ENCODE measurements at regions not wholly inside any gene's neighbourhood (a gene's known extent, or its start where the extent isn't known, plus 50 kb on each side); places are given as distances from the start of the nearest gene placed in this dataset.

DNA sequence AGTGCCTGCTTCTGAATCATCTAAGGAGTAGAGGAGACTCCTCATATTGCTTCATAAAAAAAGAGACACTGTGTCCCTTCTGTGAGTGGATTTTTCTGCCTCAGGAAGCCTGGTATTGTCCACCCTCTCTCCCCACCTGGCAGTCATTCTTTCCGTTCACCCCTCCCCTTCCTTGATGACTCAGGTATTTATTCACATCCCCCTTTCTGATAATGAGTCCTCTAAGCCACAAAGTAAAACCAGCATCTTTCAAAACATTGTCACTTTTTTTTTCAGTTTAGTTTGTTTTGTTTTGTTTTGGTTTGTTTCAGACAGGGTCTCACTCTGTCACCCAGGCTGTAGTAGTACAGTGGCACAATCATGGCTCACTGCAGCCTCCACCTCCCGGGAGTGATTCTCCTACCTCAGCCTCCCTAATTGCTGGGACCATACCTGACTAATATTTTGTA is 65.2 kb upstream of the UBE2E1 start:
- no peak for DNase-seq (ENCODE audit: low spot score)
- ATAC-seq = no peak

DNA sequence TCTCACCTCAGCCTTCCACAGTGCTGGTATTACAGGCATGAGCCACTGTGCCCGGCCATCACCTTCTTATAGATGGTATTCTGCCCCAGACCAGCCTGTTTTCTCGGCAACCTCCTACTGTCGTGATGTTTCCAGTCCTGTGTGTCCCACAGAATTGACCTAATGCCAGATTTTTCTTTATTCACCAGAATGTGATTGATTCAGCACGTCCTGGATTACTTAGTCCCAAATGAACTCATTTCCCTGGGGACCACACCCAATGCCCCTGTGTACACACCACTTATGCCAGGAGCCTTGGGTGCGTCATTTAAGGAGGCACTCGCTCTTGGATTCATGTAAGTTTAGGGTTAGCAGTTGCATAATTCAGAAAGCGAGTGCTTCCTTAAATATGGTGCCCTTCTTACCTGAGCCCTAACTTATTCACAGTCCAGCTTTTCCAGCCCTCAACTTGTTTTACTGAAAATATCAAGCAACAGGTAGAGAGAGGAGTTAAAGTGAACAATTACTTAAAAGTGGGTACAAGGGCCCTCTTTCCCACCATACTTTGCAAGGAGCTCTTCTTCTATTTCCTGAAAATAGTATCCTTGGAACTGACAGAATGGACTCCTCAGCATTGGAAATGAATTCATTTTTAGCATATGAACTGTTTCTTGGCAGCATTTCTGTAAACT is 64.6 kb upstream of the UBE2E1 start:
- DNase-seq (ENCODE audit: low spot score) = no peak
- ATAC-seq = no peak

DNA sequence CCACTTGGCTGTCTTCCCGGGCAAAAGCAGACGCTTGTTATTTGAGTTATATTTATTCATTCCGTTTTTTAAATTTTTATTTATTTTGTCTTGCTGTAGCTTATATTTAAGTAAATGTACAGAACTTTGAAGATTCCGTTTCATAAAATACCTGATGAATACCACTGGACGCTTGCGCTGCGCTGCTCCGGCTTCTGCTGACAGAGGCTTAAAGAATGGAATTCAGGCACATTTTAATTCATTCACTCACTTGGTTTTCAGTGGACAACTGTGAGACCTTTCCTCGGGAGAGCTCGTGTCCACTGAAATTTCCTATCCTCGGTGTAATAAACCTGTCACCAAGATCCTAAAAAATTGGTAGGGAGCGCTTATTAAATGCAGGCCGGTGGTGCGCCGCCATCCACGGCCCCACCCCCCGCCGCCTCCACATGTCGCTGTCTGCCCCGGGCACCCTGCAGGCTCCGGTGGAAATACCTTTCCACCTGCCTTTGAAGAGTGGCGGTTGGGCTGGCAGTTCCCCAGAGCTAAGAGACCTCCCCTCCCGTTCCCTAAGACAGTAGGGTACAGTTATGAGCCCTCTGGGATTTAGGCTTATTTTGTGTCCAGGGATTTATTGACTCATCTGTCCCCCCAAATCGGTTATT is 62.5 kb upstream of the UBE2E1 start:
- DNase-seq (ENCODE audit: low spot score) (no peak), ATAC-seq (no peak)

- ATAC-seq = no peak
Measured at GRCh38 chr3:23746441-23746840, 59.3 kb upstream of the UBE2E1 start.

GRCh38 chr3:23747841-23748240 is 57.9 kb upstream of the UBE2E1 start:
- DNase-seq (ENCODE audit: low spot score) (no peak), ATAC-seq (no peak)

More at GRCh38 chr3:23746441-23746840, 59.3 kb upstream of the UBE2E1 start:
- no peak for DNase-seq (ENCODE audit: low spot score)

DNA sequence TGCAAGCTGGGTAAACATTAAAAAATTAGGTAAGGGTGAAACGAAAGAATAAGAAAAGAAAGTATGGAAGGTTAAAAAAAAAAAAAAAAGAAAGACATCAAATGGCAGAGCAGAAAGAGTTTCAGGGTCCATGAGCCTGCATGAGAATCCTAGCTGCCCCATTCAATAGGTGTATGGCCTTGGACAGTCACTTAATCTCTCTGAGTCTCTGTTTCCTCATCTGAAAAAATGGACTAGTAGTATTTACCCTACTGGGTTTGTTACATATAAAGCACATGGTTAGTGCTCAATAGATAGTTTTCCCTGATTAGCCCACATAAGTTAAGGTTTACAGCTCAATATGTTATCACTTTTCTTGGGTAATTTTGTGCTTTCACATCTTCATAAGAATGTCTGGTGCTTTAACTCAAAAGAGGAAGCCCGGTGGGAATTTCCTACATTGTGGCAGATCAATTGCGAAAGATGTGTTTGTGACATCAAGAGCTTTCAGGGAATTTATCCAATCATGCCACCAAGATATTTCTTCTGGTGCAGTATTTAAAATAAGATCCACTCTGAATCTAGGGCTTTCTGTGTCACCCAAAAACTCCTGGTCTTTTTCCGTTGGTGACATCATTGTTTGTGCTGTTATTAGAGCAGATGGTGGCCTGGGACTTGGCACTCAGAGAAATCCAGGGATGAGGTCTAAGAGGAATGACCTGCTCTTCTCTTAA is 57.2 kb upstream of the UBE2E1 start:
- ATAC-seq (no peak), DNase-seq (ENCODE audit: low spot score) (no peak)

DNA sequence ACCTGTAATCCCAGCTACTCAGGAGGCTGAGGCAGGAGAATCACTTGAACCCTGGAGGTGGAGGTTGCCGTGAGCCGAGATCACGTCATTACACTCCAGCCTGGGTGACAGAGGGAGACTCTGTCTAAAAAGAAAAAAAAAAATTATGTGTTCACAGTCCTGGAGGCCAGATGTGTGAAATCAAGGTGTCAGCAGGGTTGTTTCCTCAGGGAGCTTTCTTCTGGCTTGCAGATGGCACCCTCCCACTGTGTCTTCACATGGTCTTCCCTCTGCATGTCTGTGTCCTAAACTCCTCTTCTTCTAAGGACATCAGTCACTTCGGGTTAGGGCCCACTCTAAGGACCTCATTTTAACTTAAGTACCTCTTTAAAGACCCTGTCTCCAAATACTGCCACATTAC is 56.1 kb upstream of the UBE2E1 start:
- ATAC-seq (no peak), DNase-seq (ENCODE audit: low spot score) (no peak)

- ATAC-seq = no peak
Measured at GRCh38 chr3:23750573-23751210, 55.1 kb upstream of the UBE2E1 start.

DNA sequence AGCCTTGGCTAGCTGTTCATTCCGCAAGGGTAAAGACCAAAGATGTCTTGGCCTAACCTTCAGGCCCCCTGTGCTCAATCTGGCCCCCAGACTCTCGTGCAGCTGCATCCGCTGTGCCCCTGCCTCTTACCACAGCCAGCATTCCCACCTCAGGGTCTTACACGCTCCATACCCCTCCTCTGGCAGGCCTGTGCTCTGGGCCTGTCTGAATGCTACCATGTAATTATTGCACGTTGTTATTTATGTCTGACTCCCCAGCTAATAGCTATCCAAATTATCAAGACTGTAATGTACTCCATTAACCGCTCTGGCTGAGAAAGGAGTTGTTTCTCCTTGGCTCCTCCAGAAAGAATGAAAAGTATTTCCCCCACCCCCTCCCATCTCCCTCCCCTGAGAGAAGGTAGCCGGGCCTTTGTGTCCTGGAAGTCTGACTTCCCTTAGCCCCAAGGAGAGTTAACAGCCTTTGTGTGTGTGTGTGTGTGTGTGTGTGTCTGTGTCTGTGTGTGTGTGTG is 54.5 kb upstream of the UBE2E1 start:
- DNase-seq (ENCODE audit: low spot score) (no peak), ATAC-seq (no peak)

More at GRCh38 chr3:23750573-23751210, 55.1 kb upstream of the UBE2E1 start:
- DNase-seq (ENCODE audit: low spot score) = no peak

GRCh38 chr3:23752126-23752525 is 53.6 kb upstream of the UBE2E1 start:
- no peak for ATAC-seq
- DNase-seq (ENCODE audit: low spot score) = no peak

GRCh38 chr3:23754215-23754614 is 51.5 kb upstream of the UBE2E1 start:
- ATAC-seq (no peak), DNase-seq (ENCODE audit: low spot score) (no peak)
